ENCODE measurements at regions not wholly inside any gene's neighbourhood (a gene's known extent, or its start where the extent isn't known, plus 50 kb on each side); places are given as distances from the start of the nearest gene placed in this dataset.

- TF ChIP-seq FOXM1 (IDR thresholded peaks at IDR 0.05; ENCODE audit: borderline replicate concordance) (no peak), ZNF384 (IDR thresholded peaks at IDR 0.05) (no peak), ARNT (IDR thresholded peaks at IDR 0.05) (no peak), ELF4 (IDR thresholded peaks at IDR 0.05) (no peak), NFRKB (IDR thresholded peaks at IDR 0.05) (no peak), PKNOX1 (IDR thresholded peaks at IDR 0.05) (no peak), L3MBTL2 (conservative IDR thresholded peaks at IDR 0.05) (no peak)
Observed at GRCh38 chr6:164344801-164345291, 930.3 kb downstream of the QKI start.

All from HEK293T (cell line).